ES-I3 (cell line): ENCODE measurements at regions not wholly inside any gene's neighbourhood (a gene's known extent, or its start where the extent isn't known, plus 50 kb on each side); places are given as distances from the start of the nearest gene placed in this dataset.

Experiments used
- H3K36me3 ChIP-seq: 2 replicates; pipeline ENCODE4 v1.6.1; 2013; ENCODE audit warnings: mild to moderate bottlenecking, low read length, control low read depth, moderate library complexity; ENCODE audit not compliant: insufficient read depth
- H3K4me1 ChIP-seq: 2 replicates; pipeline ENCODE4 v1.6.1; 2013; ENCODE audit warnings: mild to moderate bottlenecking, control low read depth, low read length; ENCODE audit not compliant: insufficient read depth
- H3K9ac ChIP-seq: 2 replicates; pipeline ENCODE4 v1.6.1; 2013; ENCODE audit warnings: low read depth, mild to moderate bottlenecking, low read length, moderate library complexity
- H3K9me3 ChIP-seq: 2 replicates; pipeline ENCODE4 v1.6.1; 2013; ENCODE audit warnings: mild to moderate bottlenecking, low read length, moderate library complexity; ENCODE audit not compliant: control insufficient read depth, insufficient read depth

GRCh38 chr22:47698906-47699305 is 936.5 kb downstream of the TBC1D22A start:
- no peaks in the 10 kb centered on the region for H3K4me1 ChIP-seq
- no peaks in the 10 kb centered on the region for H3K36me3 ChIP-seq
- no peaks in the 10 kb centered on the region for H3K9me3 ChIP-seq
- H3K9ac ChIP-seq = no peak overlapping the region

DNA sequence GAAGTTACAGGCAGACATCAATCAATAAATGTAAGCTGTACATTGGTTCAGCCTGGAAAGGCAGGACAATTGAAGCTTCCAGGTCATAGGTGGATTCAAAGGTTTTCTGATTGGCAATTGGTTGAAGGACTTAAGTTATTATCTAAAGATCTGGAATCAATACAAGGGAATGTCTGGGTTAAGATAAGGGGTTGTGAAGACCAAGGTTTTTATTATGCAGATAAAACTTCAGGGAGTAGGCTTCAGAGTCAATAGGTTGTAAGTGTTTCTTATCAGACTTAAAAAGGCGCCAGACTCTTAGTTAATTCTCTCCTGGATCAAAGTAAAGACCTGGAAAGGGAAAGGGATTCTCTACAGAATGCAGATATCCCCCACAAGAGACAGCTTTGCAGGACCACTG is 935.4 kb downstream of the TBC1D22A start:
- Histone ChIP-seq H3K9ac (no peak overlapping the region), H3K9me3 (no peaks in the 10 kb centered on the region), H3K4me1 (no peaks in the 10 kb centered on the region), H3K36me3 (no peaks in the 10 kb centered on the region)

DNA sequence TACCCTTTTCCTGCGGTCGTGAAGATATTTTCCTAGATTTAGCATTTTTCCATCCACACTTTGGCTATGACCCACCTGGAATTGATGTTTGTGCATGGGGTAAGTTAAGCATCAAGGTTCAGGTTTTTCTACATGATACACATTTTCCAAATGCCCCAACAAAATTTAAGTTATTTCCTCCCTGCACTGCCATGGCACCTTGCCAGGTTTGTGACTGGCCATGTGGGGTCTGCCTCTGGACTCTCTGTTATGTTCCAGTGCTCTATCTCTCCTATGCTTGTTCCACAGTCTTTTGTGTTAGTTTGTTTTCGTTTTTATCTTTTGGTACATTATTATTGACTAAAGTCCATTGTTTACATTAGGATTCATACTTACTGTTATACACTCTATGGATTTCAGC is 934.3 kb downstream of the TBC1D22A start:
- Histone ChIP-seq H3K4me1 (no peaks in the 10 kb centered on the region), H3K9me3 (no peaks in the 10 kb centered on the region), H3K36me3 (no peaks in the 10 kb centered on the region), H3K9ac (no peak overlapping the region)

- no peak overlapping the region for H3K9ac ChIP-seq
- H3K9me3 ChIP-seq = no peaks in the 10 kb centered on the region
- no peaks in the 10 kb centered on the region for H3K4me1 ChIP-seq
- H3K36me3 ChIP-seq = no peaks in the 10 kb centered on the region
These were observed 932.7 kb downstream of the TBC1D22A start for GRCh38 chr22:47695176-47695575.

DNA sequence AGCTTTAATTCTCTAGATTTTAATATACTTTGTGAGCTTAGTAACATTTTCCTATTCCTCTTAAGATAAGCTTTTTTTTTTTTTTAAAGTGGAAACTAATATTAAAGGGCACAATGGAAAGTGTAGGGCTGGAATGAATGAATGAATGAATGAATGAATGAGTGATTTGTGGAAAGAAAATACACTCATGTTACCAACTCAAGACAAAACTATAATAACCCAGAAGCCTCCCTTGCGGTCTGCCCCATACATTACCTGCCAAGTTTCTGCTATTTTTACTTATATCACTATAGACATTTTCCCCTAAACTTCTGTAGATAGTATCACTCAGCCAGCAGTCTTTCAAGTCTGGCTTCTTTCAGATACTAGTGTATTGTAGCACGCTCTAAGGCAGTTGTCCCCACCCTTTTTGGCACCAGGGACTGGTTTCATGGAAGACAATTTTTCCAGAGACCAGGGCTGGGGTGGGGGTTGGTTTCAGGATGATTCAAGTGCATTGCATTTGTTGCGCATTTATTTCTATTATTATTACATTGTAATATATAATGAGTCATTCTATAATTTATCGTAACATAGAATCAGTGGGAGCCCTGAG is 932.2 kb downstream of the TBC1D22A start:
- H3K9me3 ChIP-seq = no peaks in the 10 kb centered on the region
- H3K36me3 ChIP-seq = no peaks in the 10 kb centered on the region
- no peaks in the 10 kb centered on the region for H3K4me1 ChIP-seq
- no peak overlapping the region for H3K9ac ChIP-seq

DNA sequence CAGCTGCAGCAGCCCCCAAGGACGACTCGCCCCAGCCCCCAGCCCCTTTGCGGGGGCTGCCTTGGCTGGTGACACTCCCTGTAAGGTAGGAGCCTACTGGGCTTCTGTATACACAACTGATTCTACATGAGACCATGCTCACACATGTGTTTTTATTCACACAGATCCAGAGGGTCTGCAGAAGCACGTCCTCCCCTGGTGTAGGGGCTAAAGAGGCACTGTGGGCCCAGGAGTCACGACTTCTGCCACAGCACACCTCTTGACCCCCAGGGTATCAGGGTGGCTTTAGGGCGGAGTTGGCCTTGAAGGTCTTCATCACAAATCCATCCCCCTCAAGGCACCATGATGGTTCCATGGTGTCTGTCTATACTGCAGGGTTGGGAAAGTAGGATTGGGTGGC is 931.2 kb downstream of the TBC1D22A start:
- H3K9ac ChIP-seq = no peak overlapping the region
- H3K36me3 ChIP-seq = no peaks in the 10 kb centered on the region
- no peaks in the 10 kb centered on the region for H3K9me3 ChIP-seq
- no peaks in the 10 kb centered on the region for H3K4me1 ChIP-seq

DNA sequence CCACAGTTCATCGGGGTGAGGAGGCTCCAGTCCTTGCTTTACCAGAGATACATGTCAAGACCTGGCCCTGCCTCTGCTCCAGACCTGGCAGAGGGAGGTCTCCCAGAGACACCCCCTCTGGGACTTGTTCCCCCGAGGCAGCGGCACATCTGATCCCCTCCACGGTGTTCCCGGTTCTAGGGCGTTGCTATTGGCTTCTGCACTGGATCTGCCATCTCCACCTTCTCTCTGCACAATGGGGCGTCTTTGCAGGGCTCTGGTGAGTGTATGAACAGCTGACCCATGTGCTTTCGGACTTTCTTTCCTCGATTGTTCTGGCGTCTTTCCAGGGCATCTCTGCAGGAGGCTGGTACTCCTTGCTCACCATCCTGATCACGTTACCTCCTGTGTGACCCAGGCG is 930.4 kb downstream of the TBC1D22A start:
- Histone ChIP-seq H3K36me3 (no peaks in the 10 kb centered on the region), H3K9ac (no peak overlapping the region), H3K9me3 (no peaks in the 10 kb centered on the region), H3K4me1 (no peaks in the 10 kb centered on the region)

- no peaks in the 10 kb centered on the region for H3K9me3 ChIP-seq
- H3K4me1 ChIP-seq = no peaks in the 10 kb centered on the region
- no peak overlapping the region for H3K9ac ChIP-seq
- H3K36me3 ChIP-seq = no peaks in the 10 kb centered on the region
These were observed 928.9 kb downstream of the TBC1D22A start for GRCh38 chr22:47691152-47691895.

GRCh38 chr22:47690586-47690985 is 928.1 kb downstream of the TBC1D22A start:
- Histone ChIP-seq H3K4me1 (no peaks in the 10 kb centered on the region), H3K9me3 (no peaks in the 10 kb centered on the region), H3K9ac (no peak overlapping the region), H3K36me3 (no peaks in the 10 kb centered on the region)

GRCh38 chr22:47690166-47690565 is 927.7 kb downstream of the TBC1D22A start:
- Histone ChIP-seq H3K9me3 (no peaks in the 10 kb centered on the region), H3K9ac (no peak overlapping the region), H3K36me3 (no peaks in the 10 kb centered on the region), H3K4me1 (no peaks in the 10 kb centered on the region)

- peaks cover 11% of the 10 kb centered on the region for H3K9me3 ChIP-seq
These were observed 925.3 kb downstream of the TBC1D22A start for GRCh38 chr22:47687776-47688175.

DNA sequence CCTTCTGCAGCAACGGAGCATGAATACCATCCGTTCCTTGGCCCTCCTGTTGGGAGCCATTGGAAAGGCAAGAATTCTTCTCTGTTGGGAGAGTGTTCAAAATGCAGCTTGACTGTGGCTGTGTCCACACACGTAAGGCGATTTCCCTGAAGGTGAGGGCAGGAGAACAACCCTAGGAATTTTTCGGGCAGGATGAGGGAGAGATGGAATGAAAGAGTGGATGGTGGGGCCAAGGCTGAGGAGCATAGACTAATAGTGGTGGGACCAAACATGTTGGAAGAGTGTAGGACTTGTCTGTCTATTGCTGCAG is 924.9 kb downstream of the TBC1D22A start:
- no peaks in the 10 kb centered on the region for H3K4me1 ChIP-seq
- H3K9ac ChIP-seq = no peak overlapping the region
- peaks cover 11% of the 10 kb centered on the region for H3K9me3 ChIP-seq
- no peaks in the 10 kb centered on the region for H3K36me3 ChIP-seq

More at GRCh38 chr22:47687776-47688175, 925.3 kb downstream of the TBC1D22A start:
- no peaks in the 10 kb centered on the region for H3K36me3 ChIP-seq
- no peaks in the 10 kb centered on the region for H3K4me1 ChIP-seq
- H3K9ac ChIP-seq = no peak overlapping the region

- H3K9ac ChIP-seq = no peak overlapping the region
- peaks cover 11% of the 10 kb centered on the region for H3K9me3 ChIP-seq
- H3K36me3 ChIP-seq = no peaks in the 10 kb centered on the region
- H3K4me1 ChIP-seq = no peaks in the 10 kb centered on the region
These were observed 924.3 kb downstream of the TBC1D22A start for GRCh38 chr22:47686594-47687345.

- H3K9ac ChIP-seq = no peak overlapping the region
- no peaks in the 10 kb centered on the region for H3K36me3 ChIP-seq
- peaks cover 11% of the 10 kb centered on the region for H3K9me3 ChIP-seq
- H3K4me1 ChIP-seq = peaks cover 17% of the 10 kb centered on the region
These were observed 919.1 kb downstream of the TBC1D22A start for GRCh38 chr22:47681411-47682165.
